Kidney (tissue), 13 donors: ENCODE measurements at regions not wholly inside any gene's neighbourhood (a gene's known extent, or its start where the extent isn't known, plus 50 kb on each side); places are given as distances from the start of the nearest gene placed in this dataset.
A peak's percentile ranks its signal among the peaks of the same experiment; 100 is the strongest.

Experiments
- DNase-seq, 5 donors: peaks; one replicate each; pipeline ENCODE4 v3.0.0-alpha.2; 2013 to 2020
- FAIRE-seq: peaks from 2 replicates; lab custom pipeline; 2012; peaks lifted over from hg19 to GRCh38; lab: Jason Lieb, UNC
- H3K27ac ChIP-seq, 2 donors: one replicate each; pipeline ENCODE4 v1.7.0; 2013; ENCODE audit warnings: low read depth in 2 of 2, low read length in 2 of 2, inconsistent platforms in 1 of 2
- H3K27me3 ChIP-seq: one replicate; pipeline ENCODE4 v1.7.1; 2013; ENCODE audit warnings: low read length, inconsistent platforms; ENCODE audit not compliant: control insufficient read depth, insufficient read depth
- H3K36me3 ChIP-seq, 3 donors: one replicate each; pipeline versions ENCODE4 v1.7.0 to v1.7.1; 2013; ENCODE audit warnings: low read length in 3 of 3, control low read depth in 1 of 3, inconsistent platforms in 1 of 3; ENCODE audit not compliant: insufficient read depth in 3 of 3, control insufficient read depth in 2 of 3
- H3K4me1 ChIP-seq, 3 donors: one replicate each; pipeline versions ENCODE4 v1.7.0 to v1.7.1; 2013; ENCODE audit warnings: low read length in 3 of 3, inconsistent platforms in 1 of 3, low read depth in 1 of 3; ENCODE audit not compliant: control insufficient read depth in 2 of 3, insufficient read depth in 2 of 3
- H3K4me3 ChIP-seq, 3 donors: one replicate each; pipeline versions ENCODE4 v1.7.0 to v1.8.1; 2013; ENCODE audit warnings: low read length in 3 of 3, control low read depth in 1 of 3, inconsistent platforms in 1 of 3
- H3K9ac ChIP-seq, 3 donors: one replicate each; pipeline versions ENCODE4 v1.7.0 to v1.7.1; 2013; ENCODE audit warnings: low read length in 3 of 3, control low read depth in 1 of 3, inconsistent platforms in 1 of 3
- H3K9me3 ChIP-seq, 3 donors: one replicate each; pipeline versions ENCODE4 v1.7.0 to v1.7.1; 2013; ENCODE audit warnings: low read length in 3 of 3, control low read depth in 1 of 3, inconsistent platforms in 1 of 3; ENCODE audit not compliant: control insufficient read depth in 2 of 3, insufficient read depth in 1 of 3
- CTCF ChIP-seq: IDR thresholded peaks from 3 replicates; pipeline ENCODE4 v1.5.1; 2012; ENCODE audit warnings: mild to moderate bottlenecking, moderate library complexity, borderline replicate concordance; ENCODE audit not compliant: insufficient read depth; ENCODE audit errors: extremely low read depth
- intact Hi-C: fragments of 100-400 bp; cut with DNase I; formaldehyde crosslinking; loops from one replicate; pipeline ENCODE4 v1.11.1; 2022
- donor health status: control.
- donor health status: control.
- donor health status: control.
- donor health status: control.
- donor health status: control.
- donor health status: DM: yes; HTN: yes; CAD: no.
- donor health status: Normal renal cell carcinoma (clear cell type).

- Histone ChIP-seq H3K36me3 (no peaks in the 10 kb centered on the region), H3K9me3 (no peaks in the 10 kb centered on the region), H3K27me3 (no peaks in the 10 kb centered on the region), H3K4me3 (no peak overlapping the region), H3K9ac (no peak overlapping the region), H3K4me1 (no peaks in the 10 kb centered on the region), H3K27ac (no peak overlapping the region)
- DNase-seq (no peak), FAIRE-seq (no peak)
- intact Hi-C loops, result no loop called here
- TF ChIP-seq CTCF, result no peak
Measured at GRCh38 chr2:118264232-118264990, 176.1 kb downstream of the INSIG2 start.

GRCh38 chr2:118257696-118258095 lies 169.4 kb downstream of the INSIG2 start:
- H3K9ac ChIP-seq, result no peak overlapping the region
- no peak overlapping the region for H3K27ac ChIP-seq
- intact Hi-C loops, result no loop called here
- peak; percentile 32 for FAIRE-seq
- DNase-seq, result no peak
- H3K4me3 ChIP-seq, result no peak overlapping the region
- no peaks in the 10 kb centered on the region for H3K27me3 ChIP-seq
- peaks cover 0 to 2% (median 0%) of the 10 kb centered on the region in 3 donors for H3K9me3 ChIP-seq
- no peaks in the 10 kb centered on the region for H3K36me3 ChIP-seq
- no peak for TF ChIP-seq CTCF
- H3K4me1 ChIP-seq, result no peaks in the 10 kb centered on the region

GRCh38 chr2:118255771-118256372 lies 167.6 kb downstream of the INSIG2 start:
- H3K9ac ChIP-seq, result no peak overlapping the region
- no peak for DNase-seq
- intact Hi-C loops, result no loop called here
- H3K9me3 ChIP-seq, result peaks cover 0 to 2% (median 0%) of the 10 kb centered on the region in 3 donors
- no peak overlapping the region for H3K4me3 ChIP-seq
- no peaks in the 10 kb centered on the region for H3K36me3 ChIP-seq
- FAIRE-seq, result no peak
- no peaks in the 10 kb centered on the region for H3K27me3 ChIP-seq
- no peaks in the 10 kb centered on the region for H3K4me1 ChIP-seq
- no peak overlapping the region for H3K27ac ChIP-seq
- no peak for TF ChIP-seq CTCF
